ENCODE measurements at regions not wholly inside any gene's neighbourhood (a gene's known extent, or its start where the extent isn't known, plus 50 kb on each side); places are given as distances from the start of the nearest gene placed in this dataset.

DNA sequence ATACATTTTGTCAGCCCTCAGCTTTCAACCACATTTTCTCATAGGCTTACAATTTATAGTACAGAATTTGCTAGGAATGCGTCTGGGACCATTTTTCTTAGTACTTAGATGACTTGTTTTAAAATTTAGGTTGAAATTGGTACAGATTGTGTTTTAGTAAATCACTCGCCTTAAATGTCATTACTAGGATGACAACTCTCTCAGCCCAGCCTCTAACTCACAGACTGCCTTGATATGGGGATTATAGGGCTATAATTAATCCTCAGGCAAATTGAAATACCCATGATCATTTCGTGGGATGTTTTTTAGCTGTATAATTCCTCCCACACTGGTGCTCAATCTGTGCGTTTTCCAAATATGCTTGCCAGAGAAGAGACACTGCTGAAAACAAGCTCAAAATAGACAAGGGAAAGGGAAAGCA, 299.7 kb upstream of the AKR1E2 start:
- DNase-seq: no peak
- no peak overlapping the region for H3K27ac ChIP-seq
- TF ChIP-seq, protein P1, sequence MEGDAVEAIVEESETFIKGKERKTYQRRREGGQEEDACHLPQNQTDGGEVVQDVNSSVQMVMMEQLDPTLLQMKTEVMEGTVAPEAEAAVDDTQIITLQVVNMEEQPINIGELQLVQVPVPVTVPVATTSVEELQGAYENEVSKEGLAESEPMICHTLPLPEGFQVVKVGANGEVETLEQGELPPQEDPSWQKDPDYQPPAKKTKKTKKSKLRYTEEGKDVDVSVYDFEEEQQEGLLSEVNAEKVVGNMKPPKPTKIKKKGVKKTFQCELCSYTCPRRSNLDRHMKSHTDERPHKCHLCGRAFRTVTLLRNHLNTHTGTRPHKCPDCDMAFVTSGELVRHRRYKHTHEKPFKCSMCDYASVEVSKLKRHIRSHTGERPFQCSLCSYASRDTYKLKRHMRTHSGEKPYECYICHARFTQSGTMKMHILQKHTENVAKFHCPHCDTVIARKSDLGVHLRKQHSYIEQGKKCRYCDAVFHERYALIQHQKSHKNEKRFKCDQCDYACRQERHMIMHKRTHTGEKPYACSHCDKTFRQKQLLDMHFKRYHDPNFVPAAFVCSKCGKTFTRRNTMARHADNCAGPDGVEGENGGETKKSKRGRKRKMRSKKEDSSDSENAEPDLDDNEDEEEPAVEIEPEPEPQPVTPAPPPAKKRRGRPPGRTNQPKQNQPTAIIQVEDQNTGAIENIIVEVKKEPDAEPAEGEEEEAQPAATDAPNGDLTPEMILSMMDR (IDR thresholded peaks at IDR 0.05): no peak
- no peak for TF ChIP-seq POLR2A (IDR thresholded peaks at IDR 0.05)
- H3K27me3 ChIP-seq: no peaks in the 10 kb centered on the region
- no peaks in the 10 kb centered on the region for H3K9me3 ChIP-seq
- intact Hi-C loops (cut with DNase I; ENCODE audit: low total_unique reads): no loop called here
- WGBS, 2 donors: 57% methylated on average over 4 of the region's 4 CpGs
- H3K36me3 ChIP-seq (ENCODE audit: low read depth, missing control alignments): no peaks in the 10 kb centered on the region
- H3K4me3 ChIP-seq: no peak overlapping the region
- H3K4me1 ChIP-seq: no peaks in the 10 kb centered on the region

DNA sequence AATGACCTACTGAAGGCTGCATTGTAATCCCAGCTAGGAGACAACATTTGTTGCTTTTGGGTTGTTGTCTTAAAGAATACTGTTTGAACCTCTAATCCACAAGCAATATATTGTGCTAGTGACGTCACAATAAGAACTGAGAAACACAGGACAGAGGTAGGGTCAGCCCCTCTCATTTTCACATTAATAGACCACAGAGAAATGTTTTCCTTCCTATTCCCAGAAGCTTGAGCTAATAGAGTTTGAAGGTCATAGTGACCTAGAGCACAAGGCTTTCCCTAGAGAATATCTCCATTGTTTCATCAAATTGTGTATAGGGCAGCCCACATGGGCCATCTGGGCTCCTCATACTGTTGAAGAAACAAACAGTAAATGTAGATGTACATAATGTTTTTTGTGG, 300.9 kb upstream of the AKR1E2 start:
- no peak for TF ChIP-seq POLR2A (IDR thresholded peaks at IDR 0.05)
- TF ChIP-seq, protein P1 (IDR thresholded peaks at IDR 0.05): no peak
- intact Hi-C loops (cut with DNase I; ENCODE audit: low total_unique reads): no loop called here
- 29 to 40% methylated on average over 1 of the region's 1 CpG for WGBS, 2 donors

DNA sequence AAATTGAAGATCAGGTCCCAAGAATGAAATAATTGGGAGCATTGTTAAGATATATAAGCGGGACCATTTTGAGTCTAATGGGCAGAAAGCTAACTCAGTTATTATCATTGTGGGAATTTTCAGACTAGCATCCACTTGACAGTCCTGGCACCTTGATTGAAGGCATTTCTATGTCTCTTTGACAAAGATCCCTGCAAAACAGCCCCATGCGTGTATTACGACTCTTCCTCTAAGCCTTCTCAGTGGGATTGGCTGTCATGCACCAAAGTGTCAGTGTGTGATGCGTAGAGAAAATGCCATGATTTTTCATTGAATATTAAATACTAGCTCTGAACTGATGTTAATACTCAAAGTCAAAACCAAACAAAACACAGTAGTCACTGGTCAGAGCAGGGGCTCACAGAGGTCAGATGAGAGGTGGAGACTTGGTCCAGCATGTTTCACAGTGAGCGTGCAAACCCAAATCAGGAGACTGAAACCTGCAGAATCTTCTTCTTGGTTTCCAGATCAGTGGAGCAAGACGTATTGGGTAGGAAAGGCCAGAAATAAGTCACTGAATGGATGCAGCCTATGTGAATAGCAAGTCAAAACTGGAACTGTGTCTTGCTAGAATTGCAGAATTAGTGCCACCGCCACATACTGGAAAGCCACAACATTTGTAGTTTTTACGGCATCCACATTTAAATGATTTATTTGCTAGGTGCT, 303.6 kb upstream of the AKR1E2 start:
- H3K4me3 ChIP-seq: no peak overlapping the region
- 96 to 98% methylated on average over 8 of the region's 8 CpGs for WGBS, 2 donors
- TF ChIP-seq POLR2A (IDR thresholded peaks at IDR 0.05): no peak
- TF ChIP-seq, protein P1 (IDR thresholded peaks at IDR 0.05): no peak
- no peak overlapping the region for H3K27ac ChIP-seq
- H3K4me1 ChIP-seq: no peaks in the 10 kb centered on the region
- no peak for DNase-seq
- no peaks in the 10 kb centered on the region for H3K27me3 ChIP-seq
- H3K36me3 ChIP-seq (ENCODE audit: low read depth, missing control alignments): no peaks in the 10 kb centered on the region
- intact Hi-C loops (cut with DNase I; ENCODE audit: low total_unique reads): no loop called here
- no peaks in the 10 kb centered on the region for H3K9me3 ChIP-seq

More for the DNA sequence above, 300.9 kb upstream of the AKR1E2 start:
- no peak for DNase-seq
- Histone ChIP-seq H3K36me3 (ENCODE audit: low read depth, missing control alignments) (no peaks in the 10 kb centered on the region), H3K9me3 (no peaks in the 10 kb centered on the region), H3K27me3 (no peaks in the 10 kb centered on the region), H3K4me1 (no peaks in the 10 kb centered on the region), H3K27ac (no peak overlapping the region), H3K4me3 (no peak overlapping the region)

DNA sequence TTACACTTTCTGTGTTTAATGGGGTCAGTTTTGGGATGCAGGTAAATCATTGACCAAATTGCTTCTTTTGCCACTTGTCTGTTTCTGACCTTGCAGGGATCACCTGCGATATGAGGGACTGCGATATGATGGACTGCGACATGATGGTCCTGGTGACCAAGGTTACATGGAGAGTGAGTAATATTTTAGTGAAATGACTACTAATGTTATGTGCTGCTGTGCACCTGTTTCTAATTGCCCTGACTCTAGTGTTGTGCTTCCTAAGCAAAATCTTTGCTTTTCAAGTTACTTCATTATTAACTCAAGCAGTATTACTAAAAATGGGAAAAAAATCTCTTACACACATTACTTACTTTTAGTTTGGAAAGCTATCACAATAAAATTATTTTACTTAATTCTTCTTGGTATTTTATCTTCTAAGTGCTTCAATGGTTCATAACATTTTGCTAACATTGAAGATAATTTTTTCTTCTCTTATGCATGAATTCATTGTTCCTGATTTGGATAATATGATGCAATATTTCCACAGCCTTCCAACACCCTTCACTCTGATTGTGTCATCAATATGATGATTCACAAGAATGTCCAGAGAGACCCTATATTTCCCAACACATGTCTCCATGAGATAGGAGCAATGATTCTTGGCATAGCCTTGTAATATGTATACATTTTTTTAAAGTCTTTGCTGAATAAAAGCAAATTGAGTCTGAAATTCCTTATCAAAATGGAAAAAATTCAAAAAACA, 306.2 kb upstream of the AKR1E2 start:
- 96 to 97% methylated on average over 3 of the region's 3 CpGs for WGBS, 2 donors
- intact Hi-C loops (cut with DNase I; ENCODE audit: low total_unique reads): no loop called here
- TF ChIP-seq, protein P1 (IDR thresholded peaks at IDR 0.05): no peak
- TF ChIP-seq POLR2A (IDR thresholded peaks at IDR 0.05): no peak
- Histone ChIP-seq H3K4me3 (no peak overlapping the region), H3K9me3 (no peaks in the 10 kb centered on the region), H3K36me3 (ENCODE audit: low read depth, missing control alignments) (no peaks in the 10 kb centered on the region), H3K27ac (no peak overlapping the region), H3K4me1 (no peaks in the 10 kb centered on the region), H3K27me3 (no peaks in the 10 kb centered on the region)
- no peak for DNase-seq

All from testis (tissue), 2 donors.